ENCODE measurements at regions not wholly inside any gene's neighbourhood (a gene's known extent, or its start where the extent isn't known, plus 50 kb on each side); places are given as distances from the start of the nearest gene placed in this dataset.

GRCh38 chr6:104563306-104563705, 296.4 kb downstream of the HACE1 start:
- TF ChIP-seq POLR2AphosphoS5 (IDR thresholded peaks at IDR 0.05; ENCODE audit: low read depth, low read length), result no peak
- no peak for TF ChIP-seq POLR2A (IDR thresholded peaks at IDR 0.05; ENCODE audit: low read depth, low read length)
- TF ChIP-seq TAF1 (IDR thresholded peaks at IDR 0.05; ENCODE audit: borderline replicate concordance, low read depth, low read length), result no peak

Measured in GM12892 (cell line).